ENCODE measurements at regions not wholly inside any gene's neighbourhood (a gene's known extent, or its start where the extent isn't known, plus 50 kb on each side); places are given as distances from the start of the nearest gene placed in this dataset.

GRCh38 chr14:89013698-89014568 lies 189.5 kb downstream of the TTC8 start:
- H3K4me3 ChIP-seq: no peak overlapping the region
- DNase-seq (ENCODE audit: low spot score): no peak
- no peak for TF ChIP-seq CTCF (IDR thresholded peaks at IDR 0.05)
- H3K27ac ChIP-seq: no peak overlapping the region

GRCh38 chr14:89014569-89014850 lies 190.1 kb downstream of the TTC8 start:
- no peak overlapping the region for H3K4me3 ChIP-seq

DNA sequence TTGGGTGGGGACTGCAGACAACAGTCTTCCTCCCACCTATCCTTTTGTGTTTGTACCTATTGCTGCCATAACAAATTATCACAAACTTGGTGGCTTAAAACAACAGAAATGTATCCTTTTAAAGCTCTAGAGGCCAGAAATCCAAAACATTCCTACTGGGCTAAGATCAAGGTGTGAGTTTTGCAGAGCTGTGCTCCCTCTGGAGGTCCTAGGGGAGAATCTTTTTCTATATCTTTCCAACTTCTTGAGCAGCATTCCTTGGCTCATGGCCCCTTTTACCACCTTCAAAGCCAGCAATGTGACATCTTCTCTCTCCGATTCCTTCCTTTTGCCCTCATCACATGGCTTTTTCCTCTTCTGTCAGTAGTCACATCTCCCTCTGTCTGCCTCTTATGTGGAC lies 190.6 kb downstream of the TTC8 start:
- TF ChIP-seq CTCF (IDR thresholded peaks at IDR 0.05): no peak
- DNase-seq (ENCODE audit: low spot score): no peak

More at GRCh38 chr14:89014569-89014850, 190.1 kb downstream of the TTC8 start:
- TF ChIP-seq CTCF (IDR thresholded peaks at IDR 0.05): no peak
- no peak for DNase-seq (ENCODE audit: low spot score)
- H3K27ac ChIP-seq: no peak overlapping the region

GRCh38 chr14:89017417-89017816 lies 193.0 kb downstream of the TTC8 start:
- H3K4me3 ChIP-seq: no peak overlapping the region
- TF ChIP-seq CTCF (IDR thresholded peaks at IDR 0.05): no peak
- no peak overlapping the region for H3K27ac ChIP-seq
- DNase-seq (ENCODE audit: low spot score): no peak

More for the DNA sequence above, 190.6 kb downstream of the TTC8 start:
- no peak overlapping the region for H3K27ac ChIP-seq
- H3K4me3 ChIP-seq: no peak overlapping the region

- no peak for TF ChIP-seq CTCF (IDR thresholded peaks at IDR 0.05)
- Histone ChIP-seq H3K4me3 (no peak overlapping the region), H3K27ac (no peak overlapping the region)
- no peak for DNase-seq (ENCODE audit: low spot score)
These were observed 197.8 kb downstream of the TTC8 start for GRCh38 chr14:89022274-89022673.

DNA sequence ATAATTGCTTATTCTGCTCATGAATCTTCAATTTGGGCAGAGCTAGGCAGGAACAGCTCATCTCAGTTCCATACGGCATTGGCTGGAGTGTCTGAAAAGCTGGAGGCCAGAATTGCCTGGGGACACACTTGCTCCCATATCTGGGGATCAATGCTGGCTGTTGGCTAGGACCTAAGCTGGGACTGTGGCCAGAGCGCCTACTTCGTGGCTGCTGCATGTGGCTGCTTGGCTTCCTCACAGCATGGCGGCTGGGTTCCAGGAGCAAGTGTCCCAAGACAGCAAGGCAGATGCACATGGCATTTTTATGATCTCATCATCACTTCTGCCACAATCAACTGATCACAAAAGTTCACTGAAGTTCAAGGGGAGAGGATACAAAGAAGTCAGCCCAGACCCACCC lies 200.2 kb downstream of the TTC8 start:
- no peak overlapping the region for H3K4me3 ChIP-seq
- H3K27ac ChIP-seq: no peak overlapping the region
- no peak for TF ChIP-seq CTCF (IDR thresholded peaks at IDR 0.05)
- no peak for DNase-seq (ENCODE audit: low spot score)

GRCh38 chr14:89025561-89026236 lies 201.2 kb downstream of the TTC8 start:
- no peak for DNase-seq (ENCODE audit: low spot score)
- no peak for TF ChIP-seq CTCF (IDR thresholded peaks at IDR 0.05)
- no peak overlapping the region for H3K4me3 ChIP-seq
- H3K27ac ChIP-seq: no peak overlapping the region
